ENCODE measurements at regions not wholly inside any gene's neighbourhood (a gene's known extent, or its start where the extent isn't known, plus 50 kb on each side); places are given as distances from the start of the nearest gene placed in this dataset.

- no peak for TF ChIP-seq EZH2 (IDR thresholded peaks at IDR 0.05)
- TF ChIP-seq POLR2AphosphoS5 (IDR thresholded peaks at IDR 0.05; ENCODE audit: borderline replicate concordance, low read depth, low read length) = no peak
- TF ChIP-seq FOXP2 (optimal IDR thresholded peaks at IDR 0.05; ENCODE audit: control extremely low read depth, extremely low read length, insufficient read depth) = no peak
These were observed 914.5 kb downstream of the STIM2 start for GRCh38 chr4:27775156-27775555.
